ENCODE measurements at regions not wholly inside any gene's neighbourhood (a gene's known extent, or its start where the extent isn't known, plus 50 kb on each side); places are given as distances from the start of the nearest gene placed in this dataset.

- no peak for TF ChIP-seq POLR2A (IDR thresholded peaks at IDR 0.05; ENCODE audit: low read depth, low read length)
- TF ChIP-seq TAF1 (IDR thresholded peaks at IDR 0.05; ENCODE audit: low read depth, low read length) = no peak
- no peak for TF ChIP-seq POLR2AphosphoS5 (IDR thresholded peaks at IDR 0.05; ENCODE audit: low read depth, low read length)
- no peak for TF ChIP-seq POU2F2 (IDR thresholded peaks at IDR 0.05; ENCODE audit: low read depth, low read length)
Measured at GRCh38 chr11:109794501-109794900, 298.7 kb upstream of the ZC3H12C start.
